ENCODE measurements at regions not wholly inside any gene's neighbourhood (a gene's known extent, or its start where the extent isn't known, plus 50 kb on each side); places are given as distances from the start of the nearest gene placed in this dataset.

DNA sequence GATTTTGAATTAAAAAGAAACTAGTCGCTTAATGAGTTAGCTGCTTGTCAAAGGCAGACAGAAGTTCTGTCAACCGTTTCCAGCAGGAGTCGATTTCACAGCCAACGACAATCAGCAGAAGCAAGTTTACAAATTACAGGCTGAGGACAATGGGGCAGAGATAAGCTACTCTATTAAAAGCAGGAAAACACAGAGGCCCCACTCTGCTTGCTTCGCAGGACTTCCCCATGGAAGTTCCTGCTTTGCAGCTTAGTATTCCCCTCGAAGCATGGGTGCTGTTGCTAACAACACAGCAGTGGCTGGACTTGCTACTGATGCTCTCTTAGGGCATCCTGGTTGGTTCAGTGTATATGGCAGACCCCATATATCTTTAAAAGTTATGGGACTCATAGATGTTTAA, 50.8 kb upstream of the KLF6 start:
- no peak for TF ChIP-seq ZNF423 (CRISPR knock-in tag; IDR thresholded peaks at IDR 0.05)
- TF ChIP-seq CREB1 (CRISPR knock-in tag; IDR thresholded peaks at IDR 0.05): no peak
- no peak for TF ChIP-seq TEAD4 (CRISPR knock-in tag; IDR thresholded peaks at IDR 0.05)
- TF ChIP-seq, protein P1, sequence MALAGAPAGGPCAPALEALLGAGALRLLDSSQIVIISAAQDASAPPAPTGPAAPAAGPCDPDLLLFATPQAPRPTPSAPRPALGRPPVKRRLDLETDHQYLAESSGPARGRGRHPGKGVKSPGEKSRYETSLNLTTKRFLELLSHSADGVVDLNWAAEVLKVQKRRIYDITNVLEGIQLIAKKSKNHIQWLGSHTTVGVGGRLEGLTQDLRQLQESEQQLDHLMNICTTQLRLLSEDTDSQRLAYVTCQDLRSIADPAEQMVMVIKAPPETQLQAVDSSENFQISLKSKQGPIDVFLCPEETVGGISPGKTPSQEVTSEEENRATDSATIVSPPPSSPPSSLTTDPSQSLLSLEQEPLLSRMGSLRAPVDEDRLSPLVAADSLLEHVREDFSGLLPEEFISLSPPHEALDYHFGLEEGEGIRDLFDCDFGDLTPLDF (CRISPR knock-in tag; IDR thresholded peaks at IDR 0.05): no peak
- TF ChIP-seq, protein P2, sequence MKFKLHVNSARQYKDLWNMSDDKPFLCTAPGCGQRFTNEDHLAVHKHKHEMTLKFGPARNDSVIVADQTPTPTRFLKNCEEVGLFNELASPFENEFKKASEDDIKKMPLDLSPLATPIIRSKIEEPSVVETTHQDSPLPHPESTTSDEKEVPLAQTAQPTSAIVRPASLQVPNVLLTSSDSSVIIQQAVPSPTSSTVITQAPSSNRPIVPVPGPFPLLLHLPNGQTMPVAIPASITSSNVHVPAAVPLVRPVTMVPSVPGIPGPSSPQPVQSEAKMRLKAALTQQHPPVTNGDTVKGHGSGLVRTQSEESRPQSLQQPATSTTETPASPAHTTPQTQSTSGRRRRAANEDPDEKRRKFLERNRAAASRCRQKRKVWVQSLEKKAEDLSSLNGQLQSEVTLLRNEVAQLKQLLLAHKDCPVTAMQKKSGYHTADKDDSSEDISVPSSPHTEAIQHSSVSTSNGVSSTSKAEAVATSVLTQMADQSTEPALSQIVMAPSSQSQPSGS (CRISPR knock-in tag; IDR thresholded peaks at IDR 0.05; ENCODE audit: borderline replicate concordance, low read depth): no peak
- no peak for TF ChIP-seq ELF4 (CRISPR knock-in tag; IDR thresholded peaks at IDR 0.05; ENCODE audit: low read depth)
- TF ChIP-seq TCF7 (CRISPR knock-in tag; IDR thresholded peaks at IDR 0.05; ENCODE audit: low read depth): no peak
- TF ChIP-seq, protein P3, sequence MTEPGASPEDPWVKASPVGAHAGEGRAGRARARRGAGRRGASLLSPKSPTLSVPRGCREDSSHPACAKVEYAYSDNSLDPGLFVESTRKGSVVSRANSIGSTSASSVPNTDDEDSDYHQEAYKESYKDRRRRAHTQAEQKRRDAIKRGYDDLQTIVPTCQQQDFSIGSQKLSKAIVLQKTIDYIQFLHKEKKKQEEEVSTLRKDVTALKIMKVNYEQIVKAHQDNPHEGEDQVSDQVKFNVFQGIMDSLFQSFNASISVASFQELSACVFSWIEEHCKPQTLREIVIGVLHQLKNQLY (CRISPR knock-in tag; IDR thresholded peaks at IDR 0.05): no peak
- TF ChIP-seq, protein P4, sequence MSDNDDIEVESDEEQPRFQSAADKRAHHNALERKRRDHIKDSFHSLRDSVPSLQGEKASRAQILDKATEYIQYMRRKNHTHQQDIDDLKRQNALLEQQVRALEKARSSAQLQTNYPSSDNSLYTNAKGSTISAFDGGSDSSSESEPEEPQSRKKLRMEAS (CRISPR knock-in tag; IDR thresholded peaks at IDR 0.05): no peak
